Endothelial cell of umbilical vein (primary cell): ENCODE measurements at regions not wholly inside any gene's neighbourhood (a gene's known extent, or its start where the extent isn't known, plus 50 kb on each side); places are given as distances from the start of the nearest gene placed in this dataset.

Experiments used
- BruUV-seq: library from RNA; stranded (reverse); fragments of 400-500 nt; replicated peaks from 2 replicates; lab custom pipeline; 2021; lab: Mats Ljungman, UMichigan
- CTCF ChIA-PET: fragments of 300-600, 350-600 bp; sonication (Branson Sonifier 250); formaldehyde crosslinking; loops from one replicate; lab custom pipeline; 2021; ENCODE audit warnings: antibody characterized with exemption, inconsistent platforms; lab: Charles Lee
- POLR2A ChIA-PET: fragments of 300-600, 350-600 bp; sonication (Branson Sonifier 250); formaldehyde crosslinking; loops from one replicate; lab custom pipeline; 2021; ENCODE audit warnings: antibody characterized with exemption, inconsistent platforms; lab: Charles Lee
- DNase-seq: peaks from one replicate; pipeline ENCODE4 v3.0.0-alpha.2; 2011; ENCODE audit warnings: low read depth, low spot score
- FAIRE-seq: peaks from 2 replicates; lab custom pipeline; 2011; peaks lifted over from hg19 to GRCh38; lab: Jason Lieb, UNC
- H2AFZ ChIP-seq: 2 replicates; pipeline ENCODE4 v1.6.0; 2012; ENCODE audit warnings: low read depth, low read length, control low read depth, inconsistent platforms
- H3K27ac ChIP-seq: 2 replicates; pipeline ENCODE4 v1.5.1; 2011; ENCODE audit warnings: low read depth, mild to moderate bottlenecking, control low read depth, low read length, moderate library complexity; ENCODE audit not compliant: insufficient read depth
- H3K27me3 ChIP-seq, 2 experiments: 2 replicates each; pipeline versions ENCODE4 v1.6.0 to v1.6.1; 2011; ENCODE audit warnings: low read length in 2 of 2, mixed read lengths in 1 of 2; ENCODE audit not compliant: control insufficient read depth in 2 of 2, insufficient read depth in 2 of 2
- H3K36me3 ChIP-seq, 2 experiments: 2 replicates in 1 of 2; 3 replicates in 1 of 2; pipeline ENCODE4 v1.5.1; 2011; ENCODE audit warnings: low read length in 2 of 2, mild to moderate bottlenecking in 1 of 2, moderate library complexity in 1 of 2; ENCODE audit not compliant: control insufficient read depth in 2 of 2, insufficient read depth in 2 of 2; ENCODE audit errors: extremely low read depth in 1 of 2
- H3K4me1 ChIP-seq: 3 replicates; pipeline ENCODE4 v1.5.1; 2011; ENCODE audit warnings: mild to moderate bottlenecking, low read length; ENCODE audit not compliant: control insufficient read depth, insufficient read depth; ENCODE audit errors: extremely low read depth
- H3K4me2 ChIP-seq: 2 replicates; pipeline ENCODE4 v1.6.1; 2011; ENCODE audit warnings: low read length, control low read depth, mixed read lengths; ENCODE audit not compliant: insufficient read depth
- H3K4me3 ChIP-seq, 3 experiments: fragments of 200-600 bp in 1 of 3; sonication (generic), shearing (Covaris generic) in 1 of 3; replicated peaks in 1 of 3; 2 replicates each; pipeline ENCODE4 v1.5.1; 2011 to 2016; ENCODE audit warnings: control low read depth in 3 of 3, low read length in 3 of 3, mild to moderate bottlenecking in 2 of 3, inconsistent platforms in 1 of 3, low read depth in 1 of 3, moderate library complexity in 1 of 3; ENCODE audit not compliant: insufficient read depth in 1 of 3
- H3K79me2 ChIP-seq: 2 replicates; pipeline ENCODE4 v1.6.0; 2012; ENCODE audit warnings: low read length, inconsistent platforms; ENCODE audit not compliant: control insufficient read depth, insufficient read depth
- H3K9ac ChIP-seq: replicated peaks from 2 replicates; pipeline ENCODE3; 2011; ENCODE audit warnings: low read length, control low read depth; ENCODE audit not compliant: insufficient read depth; ENCODE audit errors: extremely low read depth
- H3K9me1 ChIP-seq: replicated peaks from 3 replicates; pipeline ENCODE4 v1.6.0; 2011; ENCODE audit warnings: mild to moderate bottlenecking, low read length; ENCODE audit not compliant: control insufficient read depth, insufficient read depth; ENCODE audit errors: extremely low read depth
- H3K9me3 ChIP-seq: replicated peaks from 2 replicates; pipeline ENCODE4 v1.5.1; 2012; ENCODE audit warnings: low read length, inconsistent platforms; ENCODE audit not compliant: control insufficient read depth, insufficient read depth
- H4K20me1 ChIP-seq: replicated peaks from 2 replicates; pipeline ENCODE3; 2011; ENCODE audit warnings: mild to moderate bottlenecking, low read length; ENCODE audit not compliant: control insufficient read depth, insufficient read depth; ENCODE audit errors: extremely low read depth
- EZH2 ChIP-seq: IDR thresholded peaks from 2 replicates; pipeline ENCODE4 v1.6.1; 2012; ENCODE audit warnings: borderline replicate concordance, low read depth, mild to moderate bottlenecking, moderate library complexity, low read length, inconsistent platforms; ENCODE audit not compliant: severe bottlenecking
- FOS ChIP-seq: IDR thresholded peaks from 2 replicates; pipeline ENCODE4 v1.6.1; 2011; ENCODE audit warnings: mild to moderate bottlenecking, low read length, moderate library complexity, borderline replicate concordance; ENCODE audit not compliant: insufficient read depth
- GATA2 ChIP-seq: IDR thresholded peaks from 2 replicates; pipeline ENCODE4 v1.7.0; 2011; ENCODE audit warnings: low read depth, mild to moderate bottlenecking, moderate library complexity, mixed read lengths, low read length; ENCODE audit not compliant: insufficient read length, insufficient read depth
- JUN ChIP-seq: IDR thresholded peaks from 2 replicates; pipeline ENCODE4 v1.6.1; 2011; ENCODE audit warnings: borderline replicate concordance, low read depth; ENCODE audit not compliant: insufficient read length, insufficient read depth
- MAX ChIP-seq: IDR thresholded peaks from 2 replicates; pipeline ENCODE4 v1.6.1; 2011; ENCODE audit not compliant: insufficient read depth, insufficient read length
- MYC ChIP-seq: IDR thresholded peaks from one replicate; pipeline ENCODE4 v1.6.1; 2011; ENCODE audit warnings: mild to moderate bottlenecking, low read depth, low read length
- POLR2A ChIP-seq: IDR thresholded peaks from 2 replicates; pipeline ENCODE4 v1.6.1; 2012; ENCODE audit warnings: low read depth, mild to moderate bottlenecking, control low read depth, low read length
- POLR2AphosphoS5 ChIP-seq: IDR thresholded peaks from 2 replicates; pipeline ENCODE4 v1.6.1; 2012; ENCODE audit warnings: low read depth, mild to moderate bottlenecking, control low read depth, low read length, moderate library complexity; ENCODE audit not compliant: insufficient read depth
- dilution Hi-C: fragments of 300-500 bp; cut with MboI; formaldehyde crosslinking; loops from one replicate; pipeline ENCODE4 v1.15.0; 2019; ENCODE audit warnings: low sequenced_read_pairs; ENCODE audit not compliant: extremely low pct_ligation_motif_present
- intact Hi-C: fragments of 100-400 bp; cut with micrococcal nuclease; formaldehyde crosslinking; loops from one replicate; pipeline ENCODE4 v1.10.0; 2022
- TF ChIP-seq, protein P1 (sequence below), 2 donors: IDR thresholded peaks; 1 replicate in 1 of 2; 2 replicates in 1 of 2; pipeline ENCODE4 v1.5.1; 2011; ENCODE audit warnings: low read length in 2 of 2, mild to moderate bottlenecking in 2 of 2, moderate library complexity in 2 of 2, control low read depth in 1 of 2, inconsistent platforms in 1 of 2, low read depth in 1 of 2; ENCODE audit not compliant: insufficient read depth in 1 of 2; ENCODE audit errors: extremely low read depth in 1 of 2

GRCh38 chr20:16664020-16664419 lies 65.8 kb upstream of the SNRPB2 start:
- Histone ChIP-seq H3K27me3 (no peaks in the 10 kb centered on the region), H3K79me2 (no peaks in the 10 kb centered on the region), H3K36me3 (no peaks in the 10 kb centered on the region), H3K27ac (no peak overlapping the region), H3K4me2 (no peak overlapping the region), H3K9me1 (no peaks in the 10 kb centered on the region), H3K9ac (no peak overlapping the region), H3K4me3 (no peak overlapping the region), H3K9me3 (no peaks in the 10 kb centered on the region), H4K20me1 (no peaks in the 10 kb centered on the region), H2AFZ (no peak overlapping the region), H3K4me1 (no peaks in the 10 kb centered on the region)
- FAIRE-seq = no peak
- ChIA-PET CTCF (no interaction called here), POLR2A (no interaction called here)
- intact Hi-C loops (no loop called here), dilution Hi-C loops (no loop called here)
- BruUV-seq = no TSS peak
- no peak for DNase-seq
- TF ChIP-seq GATA2 (no peak), EZH2 (no peak), MAX (no peak), MYC (no peak), JUN (no peak), POLR2AphosphoS5 (no peak), FOS (no peak), POLR2A (no peak)
- TF ChIP-seq, protein P1, sequence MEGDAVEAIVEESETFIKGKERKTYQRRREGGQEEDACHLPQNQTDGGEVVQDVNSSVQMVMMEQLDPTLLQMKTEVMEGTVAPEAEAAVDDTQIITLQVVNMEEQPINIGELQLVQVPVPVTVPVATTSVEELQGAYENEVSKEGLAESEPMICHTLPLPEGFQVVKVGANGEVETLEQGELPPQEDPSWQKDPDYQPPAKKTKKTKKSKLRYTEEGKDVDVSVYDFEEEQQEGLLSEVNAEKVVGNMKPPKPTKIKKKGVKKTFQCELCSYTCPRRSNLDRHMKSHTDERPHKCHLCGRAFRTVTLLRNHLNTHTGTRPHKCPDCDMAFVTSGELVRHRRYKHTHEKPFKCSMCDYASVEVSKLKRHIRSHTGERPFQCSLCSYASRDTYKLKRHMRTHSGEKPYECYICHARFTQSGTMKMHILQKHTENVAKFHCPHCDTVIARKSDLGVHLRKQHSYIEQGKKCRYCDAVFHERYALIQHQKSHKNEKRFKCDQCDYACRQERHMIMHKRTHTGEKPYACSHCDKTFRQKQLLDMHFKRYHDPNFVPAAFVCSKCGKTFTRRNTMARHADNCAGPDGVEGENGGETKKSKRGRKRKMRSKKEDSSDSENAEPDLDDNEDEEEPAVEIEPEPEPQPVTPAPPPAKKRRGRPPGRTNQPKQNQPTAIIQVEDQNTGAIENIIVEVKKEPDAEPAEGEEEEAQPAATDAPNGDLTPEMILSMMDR (IDR thresholded peaks at IDR 0.05; ENCODE audit: extremely low read depth in 1 of 2, insufficient read depth in 1 of 2, low read depth in 1 of 2, low read length in 2 of 2) = no peak
